GM23248 (cell line): ENCODE measurements at regions not wholly inside any gene's neighbourhood (a gene's known extent, or its start where the extent isn't known, plus 50 kb on each side); places are given as distances from the start of the nearest gene placed in this dataset.

Experiments
- DNase-seq: peaks from one replicate; pipeline ENCODE4 v3.0.0-alpha.2; 2015
- H2AFZ ChIP-seq: fragments of 200-600 bp; sonication (generic); 2 replicates; pipeline ENCODE4 v1.6.1; 2016; ENCODE audit warnings: antibody characterized with exemption
- H3F3A ChIP-seq: fragments of 200-600 bp; sonication (generic); 2 replicates; pipeline ENCODE4 v1.6.1; 2016; ENCODE audit warnings: mild to moderate bottlenecking, antibody characterized with exemption, mixed run types; ENCODE audit not compliant: insufficient read depth
- H3K27ac ChIP-seq: fragments of 200-600 bp; sonication (generic); 2 replicates; pipeline ENCODE4 v1.5.1; 2016; ENCODE audit warnings: mild to moderate bottlenecking
- H3K27me3 ChIP-seq: fragments of 200-600 bp; sonication (generic); replicated peaks from 2 replicates; pipeline ENCODE4 v1.6.1; 2016; ENCODE audit warnings: mild to moderate bottlenecking; ENCODE audit not compliant: insufficient read depth
- H3K36me3 ChIP-seq: fragments of 200-600 bp; sonication (generic); 2 replicates; pipeline ENCODE4 v1.6.1; 2016; ENCODE audit warnings: low read depth, mild to moderate bottlenecking
- H3K4me1 ChIP-seq: fragments of 200-600 bp; sonication (generic); 2 replicates; pipeline ENCODE4 v1.6.1; 2016; ENCODE audit warnings: mild to moderate bottlenecking; ENCODE audit not compliant: insufficient read depth
- H3K4me2 ChIP-seq: fragments of 200-600 bp; sonication (generic); one replicate; pipeline ENCODE4 v1.6.1; 2016; ENCODE audit warnings: mild to moderate bottlenecking; ENCODE audit not compliant: unreplicated experiment
- H3K4me3 ChIP-seq: fragments of 200-600 bp; sonication (generic); 2 replicates; pipeline ENCODE4 v1.5.1; 2016; ENCODE audit warnings: mild to moderate bottlenecking
- H3K79me2 ChIP-seq: fragments of 200-600 bp; sonication (generic); 2 replicates; pipeline ENCODE4 v1.6.1; 2016; ENCODE audit warnings: mild to moderate bottlenecking; ENCODE audit not compliant: insufficient read depth
- H3K9ac ChIP-seq: fragments of 200-600 bp; sonication (generic); 2 replicates; pipeline ENCODE4 v1.6.1; 2016; ENCODE audit warnings: mild to moderate bottlenecking
- H3K9me2 ChIP-seq: fragments of 200-600 bp; sonication (generic); 2 replicates; pipeline ENCODE4 v1.6.1; 2016; ENCODE audit warnings: mixed run types, mild to moderate bottlenecking, moderate library complexity; ENCODE audit not compliant: insufficient read depth
- H3K9me3 ChIP-seq: fragments of 200-600 bp; sonication (generic); one replicate; pipeline ENCODE4 v1.6.1; 2017; ENCODE audit warnings: low read depth
- H4K20me1 ChIP-seq: fragments of 200-600 bp; sonication (generic); 2 replicates; pipeline ENCODE4 v1.6.0; 2016; ENCODE audit not compliant: insufficient read depth
- EZH2 ChIP-seq: fragments of 200-600 bp; sonication (generic); IDR thresholded peaks from 2 replicates; pipeline ENCODE4 v1.6.1; 2018; ENCODE audit warnings: antibody characterized with exemption, mild to moderate bottlenecking; ENCODE audit not compliant: insufficient read depth, poor library complexity, severe bottlenecking
- EZH2phosphoT487 ChIP-seq: fragments of 200-600 bp; sonication (generic); IDR thresholded peaks from 2 replicates; pipeline ENCODE4 v1.6.1; 2018; ENCODE audit warnings: antibody characterized with exemption, moderate library complexity, mild to moderate bottlenecking, low read depth; ENCODE audit not compliant: insufficient read depth
- WGBS, 2 experiments: methylation state at CpG; one replicate each; pipeline ENCODE4 v1.1.6; 2015 to 2017; ENCODE audit warnings: low lambda C conversion rate in 2 of 2, low coverage in 1 of 2; ENCODE audit errors: missing lambda C conversion rate in 2 of 2; 5-methylcytosine and 5-hydroxymethylcytosine counted together
- in situ Hi-C: fragments of 300-500 bp; cut with MboI; formaldehyde crosslinking; loops from 2 replicates; pipeline ENCODE4 v1.15.0; 2020

DNA sequence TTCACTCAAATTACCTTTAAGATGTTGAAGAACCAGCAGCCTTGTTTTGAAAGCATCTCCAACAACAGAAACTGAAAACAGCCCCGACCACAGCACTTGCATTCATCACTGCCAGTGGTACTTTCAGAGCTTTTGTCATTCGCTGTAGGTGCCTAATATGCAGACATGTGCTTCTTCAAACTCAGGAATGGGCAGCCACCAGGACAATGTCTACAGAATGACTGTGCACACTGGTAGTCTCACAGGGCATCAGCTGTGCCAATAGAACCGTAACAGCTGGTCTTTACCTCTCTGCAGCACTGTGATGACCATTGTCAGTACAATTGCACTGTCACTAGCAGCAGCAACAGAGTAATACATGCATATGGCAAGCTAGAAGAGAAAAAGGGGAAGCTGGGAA lies 1149.7 kb downstream of the STPG2 start:
- no peak overlapping the region for H3K4me2 ChIP-seq
- WGBS, 2 experiments = 2 to 5% methylated on average over 3 of the region's 3 CpGs
- TF ChIP-seq EZH2 = no peak
- no peak for TF ChIP-seq EZH2phosphoT487

DNA sequence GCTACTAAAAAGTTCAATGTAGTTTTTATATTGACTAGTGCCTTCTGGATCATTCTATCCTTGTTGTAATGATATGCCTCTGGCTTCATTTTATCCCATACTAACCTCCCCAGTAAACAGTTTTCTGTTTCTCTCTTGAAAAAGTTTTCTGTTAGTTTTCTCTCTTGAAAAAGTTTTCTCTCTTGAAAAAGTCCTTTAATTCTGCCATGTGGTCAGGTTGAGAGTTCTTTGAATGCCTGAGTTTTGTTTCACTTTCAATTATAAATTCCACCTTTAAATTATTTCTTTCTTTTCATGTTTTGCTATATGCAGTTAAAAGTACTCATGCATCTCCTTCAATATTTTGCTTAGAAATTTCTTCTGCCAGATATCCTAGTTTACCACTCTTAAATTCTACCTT lies 1139.6 kb downstream of the STPG2 start:
- H3K27ac ChIP-seq = no peak overlapping the region
- no peaks in the 10 kb centered on the region for H3K9me3 ChIP-seq
- no peak overlapping the region for H3K4me3 ChIP-seq
- no peak for DNase-seq
- no peaks in the 10 kb centered on the region for H3K79me2 ChIP-seq
- H4K20me1 ChIP-seq = no peaks in the 10 kb centered on the region
- no peak overlapping the region for H2AFZ ChIP-seq
- H3K9me2 ChIP-seq = no peaks in the 10 kb centered on the region
- in situ Hi-C loops = no loop called here
- TF ChIP-seq EZH2phosphoT487 = no peak
- TF ChIP-seq EZH2 = no peak
- H3K36me3 ChIP-seq = no peaks in the 10 kb centered on the region
- H3K9ac ChIP-seq = no peak overlapping the region
- no peak overlapping the region for H3K4me2 ChIP-seq
- no peaks in the 10 kb centered on the region for H3K4me1 ChIP-seq
- no peaks in the 10 kb centered on the region for H3K27me3 ChIP-seq
- no peaks in the 10 kb centered on the region for H3F3A ChIP-seq

More for the DNA sequence above, 1149.7 kb downstream of the STPG2 start:
- Histone ChIP-seq H3K4me1 (no peaks in the 10 kb centered on the region), H4K20me1 (no peaks in the 10 kb centered on the region), H3K79me2 (no peaks in the 10 kb centered on the region), H3K36me3 (no peaks in the 10 kb centered on the region), H3F3A (no peaks in the 10 kb centered on the region), H2AFZ (no peak overlapping the region), H3K27ac (no peak overlapping the region), H3K9me2 (no peaks in the 10 kb centered on the region), H3K9me3 (no peaks in the 10 kb centered on the region), H3K27me3 (no peaks in the 10 kb centered on the region), H3K9ac (no peak overlapping the region), H3K4me3 (no peak overlapping the region)
- in situ Hi-C loops = no loop called here
- DNase-seq = no peak

GRCh38 chr4:97013309-97013708 lies 1130.0 kb downstream of the STPG2 start:
- no peak overlapping the region for H3K9ac ChIP-seq
- H3K9me3 ChIP-seq = no peaks in the 10 kb centered on the region
- 59 to 67% methylated on average over 3 of the region's 3 CpGs for WGBS, 2 experiments
- no peaks in the 10 kb centered on the region for H3K4me1 ChIP-seq
- H4K20me1 ChIP-seq = no peaks in the 10 kb centered on the region
- in situ Hi-C loops = no loop called here
- no peaks in the 10 kb centered on the region for H3K9me2 ChIP-seq
- no peaks in the 10 kb centered on the region for H3K36me3 ChIP-seq
- no peaks in the 10 kb centered on the region for H3K27me3 ChIP-seq
- H3K4me3 ChIP-seq = no peak overlapping the region
- H2AFZ ChIP-seq = no peak overlapping the region
- no peaks in the 10 kb centered on the region for H3K79me2 ChIP-seq
- no peak for DNase-seq
- H3K4me2 ChIP-seq = no peak overlapping the region
- H3F3A ChIP-seq = no peaks in the 10 kb centered on the region
- no peak overlapping the region for H3K27ac ChIP-seq
- no peak for TF ChIP-seq EZH2
- no peak for TF ChIP-seq EZH2phosphoT487

DNA sequence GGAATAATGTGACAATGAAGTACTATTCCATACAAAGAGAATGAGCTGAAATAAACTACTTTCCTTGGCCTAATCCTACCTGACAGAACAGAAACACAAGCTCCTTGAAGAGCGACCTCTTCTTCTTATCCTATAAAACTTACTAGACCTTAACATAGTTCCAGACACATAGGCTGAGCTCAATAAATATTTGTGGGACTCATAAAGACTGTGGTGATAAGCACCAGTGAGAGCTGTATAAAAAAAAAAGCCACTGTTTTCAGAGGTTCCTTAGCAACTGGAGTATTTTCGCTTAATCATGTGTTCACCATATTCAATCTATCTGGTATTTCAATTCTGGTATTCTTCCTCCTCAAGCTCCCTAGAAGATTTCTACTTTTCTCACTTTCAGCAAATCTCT lies 1129.6 kb downstream of the STPG2 start:
- Histone ChIP-seq H2AFZ (no peak overlapping the region), H3K4me2 (no peak overlapping the region), H3K36me3 (no peaks in the 10 kb centered on the region), H3K9ac (no peak overlapping the region), H3K79me2 (no peaks in the 10 kb centered on the region), H3K9me2 (no peaks in the 10 kb centered on the region), H3F3A (no peaks in the 10 kb centered on the region), H3K27me3 (no peaks in the 10 kb centered on the region), H3K4me1 (no peaks in the 10 kb centered on the region), H3K9me3 (no peaks in the 10 kb centered on the region), H3K27ac (no peak overlapping the region), H4K20me1 (no peaks in the 10 kb centered on the region), H3K4me3 (no peak overlapping the region)
- in situ Hi-C loops = no loop called here
- TF ChIP-seq EZH2 = no peak
- TF ChIP-seq EZH2phosphoT487 = no peak
- WGBS, 2 experiments = 6 to 15% methylated on average over 2 of the region's 2 CpGs
- no peak for DNase-seq

DNA sequence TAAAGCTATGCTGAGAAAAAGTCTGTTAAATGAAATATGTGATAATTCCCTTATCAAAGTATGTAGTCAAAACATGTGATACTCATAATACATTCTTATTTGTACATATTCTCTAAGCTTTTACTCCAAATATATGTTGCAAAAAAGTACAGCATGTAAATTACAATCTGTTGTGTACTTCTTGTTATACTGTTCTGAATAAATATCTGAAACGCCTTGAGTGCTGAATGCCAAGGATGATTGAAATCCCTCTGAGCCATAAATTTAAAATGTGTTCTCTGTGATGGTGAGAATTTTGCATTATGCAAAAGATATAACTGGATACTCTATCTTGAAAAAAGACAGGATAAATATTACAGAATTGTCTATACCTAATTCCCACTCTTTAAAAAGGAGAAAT lies 1128.0 kb downstream of the STPG2 start:
- Histone ChIP-seq H3K4me3 (no peak overlapping the region), H3K27ac (no peak overlapping the region), H4K20me1 (no peaks in the 10 kb centered on the region), H3K9me3 (no peaks in the 10 kb centered on the region), H2AFZ (no peak overlapping the region), H3K79me2 (no peaks in the 10 kb centered on the region), H3K4me2 (no peak overlapping the region), H3F3A (no peaks in the 10 kb centered on the region), H3K27me3 (no peaks in the 10 kb centered on the region), H3K9ac (no peak overlapping the region), H3K36me3 (no peaks in the 10 kb centered on the region), H3K9me2 (no peaks in the 10 kb centered on the region), H3K4me1 (no peaks in the 10 kb centered on the region)
- no peak for TF ChIP-seq EZH2
- no peak for TF ChIP-seq EZH2phosphoT487
- WGBS, 2 experiments = 9 to 11% methylated on average over 1 of the region's 1 CpG
- DNase-seq = no peak
- in situ Hi-C loops = no loop called here
